Right lobe of liver (tissue), 6 donors: ENCODE measurements at regions not wholly inside any gene's neighbourhood (a gene's known extent, or its start where the extent isn't known, plus 50 kb on each side); places are given as distances from the start of the nearest gene placed in this dataset.

ENCODE experiments used
- ATAC-seq, 4 donors: fragments of 200-7000 bp; cut with Tn5 transposase; one replicate each; pipeline ENCODE4 v1.9.1; 2020; ENCODE audit warnings: mild to moderate bottlenecking in 4 of 4, moderate library complexity in 4 of 4
- DNase-seq, 3 donors: peaks; one replicate each; pipeline ENCODE4 v3.0.0-alpha.2; 2020
- H3K27ac ChIP-seq, 3 donors: fragments of 200-600 bp; one replicate each; pipeline ENCODE4 v1.8.0; 2022
- H3K27me3 ChIP-seq, 2 donors: fragments of 200-600 bp; one replicate each; pipeline ENCODE4 v1.8.0; 2022
- H3K36me3 ChIP-seq, 4 donors: fragments of 200-600 bp; sonication (generic) in 1 of 4; one replicate each; pipeline versions ENCODE4 v1.5.1 to v1.8.0; 2017 to 2022; ENCODE audit warnings: control low read depth in 1 of 4
- H3K4me1 ChIP-seq, 4 donors: fragments of 200-600 bp; sonication (generic) in 1 of 4; one replicate each; pipeline versions ENCODE4 v1.5.1 to v1.8.0; 2017 to 2022; ENCODE audit warnings: control low read depth in 1 of 4
- H3K4me3 ChIP-seq, 3 donors: fragments of 200-600 bp; one replicate each; pipeline ENCODE4 v1.8.0; 2022
- H3K9me3 ChIP-seq, 4 donors: fragments of 200-600 bp; sonication (generic) in 1 of 4; one replicate each; pipeline versions ENCODE4 v1.5.1 to v1.8.0; 2017 to 2022; ENCODE audit warnings: control low read depth in 1 of 4
- POLR2A ChIP-seq: fragments of 450-650 bp; IDR thresholded peaks from one replicate; pipeline ENCODE4 v1.6.1; 2017; ENCODE audit warnings: antibody characterized with exemption, mild to moderate bottlenecking
- WGBS: methylation state at CpG from one replicate; pipeline ENCODE4 v1.1.6; 2018; ENCODE audit warnings: low coverage, low lambda C conversion rate; ENCODE audit not compliant: insufficient coverage; ENCODE audit errors: missing lambda C conversion rate; 5-methylcytosine and 5-hydroxymethylcytosine counted together
- intact Hi-C, 2 donors: fragments of 100-400 bp; cut with DNase I; formaldehyde crosslinking; loops; one replicate each; pipeline versions ENCODE4 v1.11.2 to v1.14.1; 2022
- TF ChIP-seq, protein P1 (sequence below), 4 donors: fragments of 200-600 bp in 3 of 4; fragments of 450-650 bp in 1 of 4; IDR thresholded peaks; one replicate each; pipeline versions ENCODE4 v1.5.1 to v1.8.0; 2016 to 2022; ENCODE audit warnings: antibody characterized with exemption in 4 of 4, mild to moderate bottlenecking in 2 of 4
- donor health status: DM: no; HTN: yes; CAD: no.
- donor health status: DM: no; HTN: no; CAD: no.
- donor health status: DM: no; HTN: no; CAD: no.
- donor health status: DM: no; HTN: yes; CAD: no.
- donor health status: DM: no; HTN: yes; CAD: no.

DNA sequence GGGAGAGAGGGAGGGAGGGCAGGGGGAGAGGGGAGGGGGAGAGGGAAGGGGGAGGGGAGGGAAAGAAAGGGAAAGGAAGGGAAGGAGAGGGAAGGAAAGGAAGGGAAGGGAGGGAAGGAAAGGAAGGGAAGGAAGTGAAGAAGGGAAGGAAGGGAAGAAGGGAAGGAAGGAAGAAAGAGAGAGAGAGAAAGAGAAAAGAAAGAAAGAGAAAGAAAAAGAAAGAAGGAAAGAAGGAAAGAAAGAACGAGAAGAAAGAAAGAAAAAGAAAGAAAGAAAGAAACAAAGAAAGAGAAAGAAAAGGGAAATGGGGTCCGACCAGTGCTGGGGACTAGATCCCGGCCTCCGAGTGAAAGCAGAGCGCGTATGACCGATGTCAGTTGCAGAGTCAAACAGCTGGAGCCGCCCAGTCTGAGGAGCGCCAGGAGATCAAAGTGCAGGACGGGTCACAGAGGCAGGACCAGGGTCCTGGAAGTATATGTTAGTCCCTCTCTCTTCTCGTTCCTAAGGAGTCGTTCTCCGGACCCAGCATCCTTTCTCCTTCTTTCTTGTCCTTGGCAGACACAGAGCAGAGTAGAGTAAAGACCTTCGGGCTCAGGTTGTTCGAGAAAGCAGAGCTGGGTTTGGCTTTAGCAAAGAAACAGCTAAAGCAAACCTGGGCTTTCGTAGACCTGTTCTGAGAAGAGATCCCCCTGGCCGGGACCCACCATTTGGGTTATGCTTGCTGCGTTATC lies 305.4 kb upstream of the MSX2 start:
- Histone ChIP-seq H3K27me3 (no peaks in the 10 kb centered on the region), H3K4me1 (peaks cover 0 to 5% (median 0%) of the 10 kb centered on the region in 4 donors), H3K27ac (no peak overlapping the region), H3K36me3 (no peaks in the 10 kb centered on the region), H3K4me3 (no peak overlapping the region), H3K9me3 (no peaks in the 10 kb centered on the region)
- ATAC-seq (peak; percentile 20 to 53 (median 44)), DNase-seq (no peak)
- intact Hi-C loops, result loop anchor here in 1 of 2 donors (5.0 kb wide), 1 partner anchor 373 kb away; no protein-coding TSS in a partner anchor
- TF ChIP-seq, protein P1, sequence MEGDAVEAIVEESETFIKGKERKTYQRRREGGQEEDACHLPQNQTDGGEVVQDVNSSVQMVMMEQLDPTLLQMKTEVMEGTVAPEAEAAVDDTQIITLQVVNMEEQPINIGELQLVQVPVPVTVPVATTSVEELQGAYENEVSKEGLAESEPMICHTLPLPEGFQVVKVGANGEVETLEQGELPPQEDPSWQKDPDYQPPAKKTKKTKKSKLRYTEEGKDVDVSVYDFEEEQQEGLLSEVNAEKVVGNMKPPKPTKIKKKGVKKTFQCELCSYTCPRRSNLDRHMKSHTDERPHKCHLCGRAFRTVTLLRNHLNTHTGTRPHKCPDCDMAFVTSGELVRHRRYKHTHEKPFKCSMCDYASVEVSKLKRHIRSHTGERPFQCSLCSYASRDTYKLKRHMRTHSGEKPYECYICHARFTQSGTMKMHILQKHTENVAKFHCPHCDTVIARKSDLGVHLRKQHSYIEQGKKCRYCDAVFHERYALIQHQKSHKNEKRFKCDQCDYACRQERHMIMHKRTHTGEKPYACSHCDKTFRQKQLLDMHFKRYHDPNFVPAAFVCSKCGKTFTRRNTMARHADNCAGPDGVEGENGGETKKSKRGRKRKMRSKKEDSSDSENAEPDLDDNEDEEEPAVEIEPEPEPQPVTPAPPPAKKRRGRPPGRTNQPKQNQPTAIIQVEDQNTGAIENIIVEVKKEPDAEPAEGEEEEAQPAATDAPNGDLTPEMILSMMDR (IDR thresholded peaks at IDR 0.05), result no peak
- TF ChIP-seq POLR2A, result no peak
- 3% methylated on average over 18 of the region's 18 CpGs for WGBS

DNA sequence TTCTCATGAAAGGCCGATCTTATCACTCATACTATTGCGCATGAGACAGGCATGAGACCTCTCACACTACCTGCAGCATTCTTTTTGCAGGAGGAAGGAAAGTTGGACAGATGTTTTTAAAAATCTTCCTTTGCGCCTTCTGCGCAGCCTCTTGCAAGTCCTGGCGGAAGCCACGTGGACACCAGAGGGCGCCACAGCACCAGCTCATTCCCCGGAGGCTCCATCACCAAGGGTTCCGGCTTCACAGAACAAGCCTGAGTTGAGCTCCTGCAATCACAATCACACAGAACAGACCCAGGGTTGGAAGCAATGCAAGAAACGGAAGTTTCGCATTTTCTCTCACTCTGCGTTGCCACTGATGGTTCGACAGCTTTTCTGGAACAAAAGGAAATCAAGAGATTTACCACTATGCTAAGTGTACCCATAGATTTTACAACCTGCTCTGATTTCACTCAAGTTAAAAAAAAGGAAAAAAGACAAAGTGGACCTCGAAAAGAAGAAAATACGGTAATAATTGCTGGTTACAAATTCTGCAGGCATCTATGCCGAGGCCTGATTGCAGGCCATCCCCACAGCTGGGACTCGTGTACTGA lies 304.7 kb upstream of the MSX2 start:
- Histone ChIP-seq H3K9me3 (no peaks in the 10 kb centered on the region), H3K4me1 (peaks cover 0 to 5% (median 0%) of the 10 kb centered on the region in 4 donors), H3K27ac (no peak overlapping the region), H3K4me3 (no peak overlapping the region), H3K27me3 (no peaks in the 10 kb centered on the region), H3K36me3 (no peaks in the 10 kb centered on the region)
- intact Hi-C loops, result loop anchor here (5.0 to 10.0 kb wide), 2 partner anchors 373 to 375 kb away; no protein-coding TSS in a partner anchor
- WGBS, result 3% methylated on average over 16 of the region's 17 CpGs
- ATAC-seq (peak; percentile 92 to 97 (median 94)), DNase-seq (peak; percentile 86 to 88 (median 86))
- TF ChIP-seq, protein P1 (IDR thresholded peaks at IDR 0.05), result peak; percentile 65 to 94 (median 90)
- no peak for TF ChIP-seq POLR2A

DNA sequence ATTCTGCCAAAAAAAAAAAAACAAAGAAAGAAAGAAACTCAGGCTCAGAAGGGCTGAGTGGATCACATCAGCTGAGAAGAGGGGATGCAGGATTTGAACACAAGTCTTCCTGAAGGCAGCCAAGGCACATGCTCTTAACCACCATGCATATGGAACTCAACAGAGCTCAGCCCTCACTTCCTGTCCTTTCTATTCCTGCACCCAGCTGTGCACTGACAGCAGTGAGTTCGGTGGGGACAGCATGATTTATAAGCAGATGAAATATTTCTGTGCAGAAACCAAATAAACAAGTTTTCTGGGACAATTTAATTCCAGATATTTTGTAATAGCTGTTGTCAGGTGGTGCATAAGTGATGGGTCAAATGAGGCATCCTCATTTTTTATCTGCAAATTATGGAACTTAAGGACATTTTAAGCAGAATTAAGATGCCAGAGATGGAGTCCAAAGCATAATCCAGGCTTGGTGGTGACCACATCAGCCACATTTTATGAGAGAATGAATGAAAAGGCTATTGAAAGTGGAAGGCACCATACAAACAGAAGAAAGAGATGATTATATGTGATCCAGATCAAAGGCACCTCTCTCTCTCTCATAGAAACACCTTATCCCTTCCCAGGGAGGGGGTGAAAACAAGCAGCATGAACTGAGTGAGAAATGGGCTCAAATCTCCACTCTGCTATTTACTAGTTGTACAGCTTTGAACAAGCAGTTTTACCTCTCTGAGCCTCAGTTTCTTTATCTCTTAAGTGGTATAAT lies 303.6 kb upstream of the MSX2 start:
- Histone ChIP-seq H3K4me1 (peaks cover 0 to 5% (median 0%) of the 10 kb centered on the region in 4 donors), H3K27me3 (no peaks in the 10 kb centered on the region), H3K36me3 (no peaks in the 10 kb centered on the region), H3K4me3 (no peak overlapping the region), H3K9me3 (no peaks in the 10 kb centered on the region), H3K27ac (no peak overlapping the region)
- TF ChIP-seq, protein P1 (IDR thresholded peaks at IDR 0.05), result no peak
- no peak for TF ChIP-seq POLR2A
- WGBS, result 8% methylated on average over 1 of the region's 1 CpG
- DNase-seq (no peak), ATAC-seq (no peak)
- intact Hi-C loops, result loop anchor here in 1 of 2 donors (10.0 kb wide), 1 partner anchor 374 kb away; no protein-coding TSS in a partner anchor

DNA sequence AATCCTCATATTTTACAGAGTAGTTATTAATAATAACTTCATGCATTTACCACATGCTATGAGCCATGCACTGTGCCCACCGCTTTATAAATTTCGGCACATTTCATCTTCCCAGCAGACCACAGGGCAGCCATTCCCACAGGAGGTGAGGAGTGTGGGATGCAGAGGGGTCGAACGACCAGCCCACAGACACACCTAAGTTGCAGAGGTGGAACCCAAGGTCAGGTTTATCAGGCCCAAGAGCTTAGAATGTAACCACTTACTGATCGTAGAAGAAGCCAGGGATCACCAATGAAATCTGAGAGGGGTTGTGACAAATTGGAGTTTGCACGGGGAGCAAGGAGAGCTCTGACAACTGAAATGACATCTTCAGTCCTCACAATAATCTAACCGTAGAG lies 303.0 kb upstream of the MSX2 start:
- WGBS, result 36% methylated on average over 7 of the region's 7 CpGs
- intact Hi-C loops, result loop anchor here in 1 of 2 donors (10.0 kb wide), 1 partner anchor 373 kb away; no protein-coding TSS in a partner anchor
- Histone ChIP-seq H3K9me3 (no peaks in the 10 kb centered on the region), H3K4me1 (peaks cover 0 to 5% (median 0%) of the 10 kb centered on the region in 4 donors), H3K27ac (no peak overlapping the region), H3K27me3 (no peaks in the 10 kb centered on the region), H3K4me3 (no peak overlapping the region), H3K36me3 (no peaks in the 10 kb centered on the region)
- DNase-seq (no peak), ATAC-seq (no peak)
- TF ChIP-seq, protein P1 (IDR thresholded peaks at IDR 0.05), result no peak
- TF ChIP-seq POLR2A, result no peak
